IMR-90 (cell line): ENCODE measurements at regions not wholly inside any gene's neighbourhood (a gene's known extent, or its start where the extent isn't known, plus 50 kb on each side); places are given as distances from the start of the nearest gene placed in this dataset.

Experiments used
- BHLHE40 ChIP-seq: fragments of 150-350 bp; IDR thresholded peaks from 2 replicates; pipeline ENCODE4 v1.6.1; 2016; ENCODE audit warnings: mild to moderate bottlenecking, low read depth, low read length
- FOS ChIP-seq: fragments of 150-350 bp; IDR thresholded peaks from 2 replicates; pipeline ENCODE4 v1.6.1; 2016; ENCODE audit warnings: low read depth, low read length
- MXI1 ChIP-seq: IDR thresholded peaks from 2 replicates; pipeline ENCODE4 v1.6.1; 2012; ENCODE audit warnings: low read depth, mild to moderate bottlenecking, low read length, moderate library complexity, borderline replicate concordance
- POLR2A ChIP-seq: IDR thresholded peaks from 2 replicates; pipeline ENCODE4 v1.6.1; 2012; ENCODE audit warnings: mild to moderate bottlenecking, low read depth, low read length
- TF ChIP-seq, protein P1 (sequence below): conservative IDR thresholded peaks from 2 replicates; pipeline ENCODE4 v1.5.1; 2012; ENCODE audit warnings: mild to moderate bottlenecking, low read depth, low read length, improper control_type of control experiment
- TF ChIP-seq, protein P2 (sequence below): fragments of 150-350 bp; IDR thresholded peaks from 2 replicates; pipeline ENCODE4 v1.6.1; 2017; ENCODE audit warnings: mild to moderate bottlenecking, antibody characterized with exemption, low read length, low read depth
- TF ChIP-seq, protein P3 (sequence below): fragments of 150-350 bp; IDR thresholded peaks from 2 replicates; pipeline ENCODE4 v1.6.1; 2016; ENCODE audit warnings: low read depth, mild to moderate bottlenecking, low read length, moderate library complexity, borderline replicate concordance

DNA sequence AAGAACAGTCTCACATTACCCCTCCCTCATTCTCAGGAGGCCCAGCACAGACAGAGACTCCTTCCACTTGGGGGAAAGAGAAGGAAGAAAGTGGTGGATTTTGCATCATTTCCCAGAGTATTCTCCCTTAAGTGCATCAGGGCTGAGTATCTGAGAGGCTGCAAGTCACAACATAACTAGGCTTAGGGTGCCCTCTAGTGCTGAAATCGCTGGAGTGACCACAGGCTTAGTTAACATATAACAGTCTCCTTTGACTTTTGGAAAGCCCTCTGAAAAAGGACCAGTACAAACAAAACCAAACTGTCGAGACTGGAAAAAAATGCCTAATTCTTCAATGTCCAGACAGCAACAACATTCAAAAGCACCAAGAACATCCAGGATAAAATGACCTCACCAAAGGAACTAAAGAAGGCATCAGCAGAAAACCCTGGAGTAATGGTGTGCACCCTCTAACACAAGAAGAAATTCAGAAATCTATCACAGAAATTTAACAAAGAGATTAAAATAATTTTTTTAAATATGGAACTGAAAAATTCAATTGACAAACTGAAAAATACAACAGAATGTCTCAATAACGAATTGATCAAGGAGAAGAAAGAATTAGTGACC lies 412.3 kb downstream of the RPS29 start:
- TF ChIP-seq FOS (no peak), POLR2A (no peak), MXI1 (no peak), BHLHE40 (no peak)
- TF ChIP-seq, protein P1, sequence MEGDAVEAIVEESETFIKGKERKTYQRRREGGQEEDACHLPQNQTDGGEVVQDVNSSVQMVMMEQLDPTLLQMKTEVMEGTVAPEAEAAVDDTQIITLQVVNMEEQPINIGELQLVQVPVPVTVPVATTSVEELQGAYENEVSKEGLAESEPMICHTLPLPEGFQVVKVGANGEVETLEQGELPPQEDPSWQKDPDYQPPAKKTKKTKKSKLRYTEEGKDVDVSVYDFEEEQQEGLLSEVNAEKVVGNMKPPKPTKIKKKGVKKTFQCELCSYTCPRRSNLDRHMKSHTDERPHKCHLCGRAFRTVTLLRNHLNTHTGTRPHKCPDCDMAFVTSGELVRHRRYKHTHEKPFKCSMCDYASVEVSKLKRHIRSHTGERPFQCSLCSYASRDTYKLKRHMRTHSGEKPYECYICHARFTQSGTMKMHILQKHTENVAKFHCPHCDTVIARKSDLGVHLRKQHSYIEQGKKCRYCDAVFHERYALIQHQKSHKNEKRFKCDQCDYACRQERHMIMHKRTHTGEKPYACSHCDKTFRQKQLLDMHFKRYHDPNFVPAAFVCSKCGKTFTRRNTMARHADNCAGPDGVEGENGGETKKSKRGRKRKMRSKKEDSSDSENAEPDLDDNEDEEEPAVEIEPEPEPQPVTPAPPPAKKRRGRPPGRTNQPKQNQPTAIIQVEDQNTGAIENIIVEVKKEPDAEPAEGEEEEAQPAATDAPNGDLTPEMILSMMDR, result peak; percentile 69
- TF ChIP-seq, protein P2, sequence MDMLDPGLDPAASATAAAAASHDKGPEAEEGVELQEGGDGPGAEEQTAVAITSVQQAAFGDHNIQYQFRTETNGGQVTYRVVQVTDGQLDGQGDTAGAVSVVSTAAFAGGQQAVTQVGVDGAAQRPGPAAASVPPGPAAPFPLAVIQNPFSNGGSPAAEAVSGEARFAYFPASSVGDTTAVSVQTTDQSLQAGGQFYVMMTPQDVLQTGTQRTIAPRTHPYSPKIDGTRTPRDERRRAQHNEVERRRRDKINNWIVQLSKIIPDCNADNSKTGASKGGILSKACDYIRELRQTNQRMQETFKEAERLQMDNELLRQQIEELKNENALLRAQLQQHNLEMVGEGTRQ, result no peak
- TF ChIP-seq, protein P3, sequence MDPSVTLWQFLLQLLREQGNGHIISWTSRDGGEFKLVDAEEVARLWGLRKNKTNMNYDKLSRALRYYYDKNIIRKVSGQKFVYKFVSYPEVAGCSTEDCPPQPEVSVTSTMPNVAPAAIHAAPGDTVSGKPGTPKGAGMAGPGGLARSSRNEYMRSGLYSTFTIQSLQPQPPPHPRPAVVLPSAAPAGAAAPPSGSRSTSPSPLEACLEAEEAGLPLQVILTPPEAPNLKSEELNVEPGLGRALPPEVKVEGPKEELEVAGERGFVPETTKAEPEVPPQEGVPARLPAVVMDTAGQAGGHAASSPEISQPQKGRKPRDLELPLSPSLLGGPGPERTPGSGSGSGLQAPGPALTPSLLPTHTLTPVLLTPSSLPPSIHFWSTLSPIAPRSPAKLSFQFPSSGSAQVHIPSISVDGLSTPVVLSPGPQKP, result no peak
